IMR-90 (cell line): ENCODE measurements at regions not wholly inside any gene's neighbourhood (a gene's known extent, or its start where the extent isn't known, plus 50 kb on each side); places are given as distances from the start of the nearest gene placed in this dataset.

Source experiments
- ATAC-seq: fragments of 200-7000 bp; cut with Tn5 transposase; 2 replicates; pipeline ENCODE4 v1.9.1; 2020; ENCODE audit warnings: low read depth, mild to moderate bottlenecking, moderate library complexity
- BruUV-seq: library from RNA; stranded (reverse); fragments of 400-500 nt; replicated peaks from 2 replicates; lab custom pipeline; 2021; lab: Mats Ljungman, UMichigan
- CTCF ChIA-PET: fragments of 300-600 bp; formaldehyde crosslinking; extraction: SDS; loops from one replicate; lab custom pipeline; 2021; ENCODE audit warnings: antibody characterized with exemption; lab: Yijun Ruan, JAX
- POLR2A ChIA-PET: fragments of 300-600 bp; sonication (Branson Sonifier 250); formaldehyde crosslinking; loops from one replicate; lab custom pipeline; 2022; ENCODE audit warnings: antibody characterized with exemption; ENCODE audit not compliant: unreplicated experiment; lab: Charles Lee
- DNase-seq: peaks from one replicate; pipeline ENCODE4 v3.0.0; 2013
- H2AFZ ChIP-seq: replicated peaks from 2 replicates; pipeline ENCODE3; 2013; ENCODE audit warnings: low read length, mild to moderate bottlenecking; ENCODE audit not compliant: poor library complexity
- H2AK5ac ChIP-seq: 2 replicates; pipeline ENCODE4 v1.6.1; 2013; ENCODE audit warnings: low read depth, low read length, inconsistent platforms
- H2AK9ac ChIP-seq: replicated peaks from 2 replicates; pipeline ENCODE3; 2013; ENCODE audit warnings: mild to moderate bottlenecking, low read depth, low read length, moderate library complexity; ENCODE audit not compliant: poor library complexity
- H2BK120ac ChIP-seq: 2 replicates; pipeline ENCODE4 v1.6.1; 2013; ENCODE audit warnings: low read depth, low read length, inconsistent platforms
- H2BK15ac ChIP-seq: 3 replicates; pipeline ENCODE4 v1.6.1; 2013; ENCODE audit warnings: low read depth, low read length, inconsistent platforms
- H2BK20ac ChIP-seq: 2 replicates; pipeline ENCODE4 v1.6.1; 2013; ENCODE audit warnings: low read depth, mild to moderate bottlenecking, inconsistent platforms, low read length, moderate library complexity
- H2BK5ac ChIP-seq: 2 replicates; pipeline ENCODE4 v1.6.1; 2013; ENCODE audit warnings: mild to moderate bottlenecking, low read depth, low read length, inconsistent platforms; ENCODE audit not compliant: poor library complexity, severe bottlenecking
- H3K14ac ChIP-seq: replicated peaks from 2 replicates; pipeline ENCODE4 v1.6.1; 2013; ENCODE audit warnings: low read depth, low read length, inconsistent platforms
- H3K18ac ChIP-seq: 2 replicates; pipeline ENCODE4 v1.6.1; 2013; ENCODE audit warnings: low read depth, low read length, control low read depth
- H3K23ac ChIP-seq: 2 replicates; pipeline ENCODE4 v1.6.1; 2013; ENCODE audit warnings: low read depth, low read length, inconsistent platforms
- H3K27ac ChIP-seq: 2 replicates; pipeline ENCODE4 v1.5.1; 2013; ENCODE audit warnings: mild to moderate bottlenecking, control low read depth, low read length; ENCODE audit not compliant: insufficient read depth
- H3K27me3 ChIP-seq: 2 replicates; pipeline ENCODE4 v1.6.1; 2013; ENCODE audit warnings: low read length; ENCODE audit not compliant: control insufficient read depth, insufficient read depth
- H3K36me3 ChIP-seq: 2 replicates; pipeline ENCODE4 v1.6.1; 2013; ENCODE audit warnings: low read length, mixed read lengths; ENCODE audit not compliant: control insufficient read depth, insufficient read depth
- H3K4ac ChIP-seq: 2 replicates; pipeline ENCODE4 v1.6.1; 2013; ENCODE audit warnings: low read depth, low read length, inconsistent platforms
- H3K4me1 ChIP-seq: 2 replicates; pipeline ENCODE4 v1.6.1; 2013; ENCODE audit warnings: low read length, mixed read lengths; ENCODE audit not compliant: control insufficient read depth, insufficient read depth
- H3K4me2 ChIP-seq: 2 replicates; pipeline ENCODE4 v1.6.1; 2013; ENCODE audit warnings: low read depth, mild to moderate bottlenecking, control low read depth, low read length, moderate library complexity
- H3K4me3 ChIP-seq: 2 replicates; pipeline ENCODE4 v1.5.1; 2013; ENCODE audit warnings: low read depth, mild to moderate bottlenecking, control low read depth, low read length, moderate library complexity; ENCODE audit not compliant: insufficient read depth
- H3K56ac ChIP-seq: 2 replicates; pipeline ENCODE4 v1.6.1; 2013; ENCODE audit warnings: low read length, inconsistent platforms; ENCODE audit not compliant: insufficient read depth; ENCODE audit errors: extremely low read depth
- H3K79me1 ChIP-seq, 2 experiments: 2 replicates each; pipeline ENCODE4 v1.6.1; 2013; ENCODE audit warnings: low read length in 2 of 2, inconsistent platforms in 1 of 2, low read depth in 1 of 2
- H3K9ac ChIP-seq: 2 replicates; pipeline ENCODE4 v1.6.1; 2013; ENCODE audit warnings: low read depth, low read length, control low read depth
- H3K9me1 ChIP-seq: 2 replicates; pipeline ENCODE4 v1.6.1; 2013; ENCODE audit warnings: low read length, inconsistent platforms; ENCODE audit not compliant: insufficient read depth
- H3K9me3 ChIP-seq: 2 replicates; pipeline ENCODE4 v1.6.1; 2013; ENCODE audit warnings: low read length; ENCODE audit not compliant: control insufficient read depth, insufficient read depth
- H4K20me1 ChIP-seq: 2 replicates; pipeline ENCODE4 v1.6.1; 2013; ENCODE audit warnings: low read length, inconsistent platforms; ENCODE audit not compliant: insufficient read depth
- H4K5ac ChIP-seq: 2 replicates; pipeline ENCODE4 v1.6.1; 2013; ENCODE audit warnings: mild to moderate bottlenecking, low read depth, low read length, control low read depth
- H4K8ac ChIP-seq, 2 experiments: 2 replicates each; pipeline ENCODE4 v1.6.1; 2013; ENCODE audit warnings: low read depth in 2 of 2, low read length in 2 of 2, control low read depth in 1 of 2, inconsistent platforms in 1 of 2
- H4K91ac ChIP-seq: 2 replicates; pipeline ENCODE4 v1.6.1; 2013; ENCODE audit warnings: low read depth, low read length, inconsistent platforms; ENCODE audit not compliant: insufficient read depth
- BHLHE40 ChIP-seq: fragments of 150-350 bp; IDR thresholded peaks from 2 replicates; pipeline ENCODE4 v1.6.1; 2016; ENCODE audit warnings: mild to moderate bottlenecking, low read depth, low read length
- CEBPB ChIP-seq: IDR thresholded peaks from 2 replicates; pipeline ENCODE4 v1.6.1; 2012; ENCODE audit warnings: low read depth, low read length, improper control_type of control experiment
- CHD1 ChIP-seq: IDR thresholded peaks from 2 replicates; pipeline ENCODE4 v1.6.1; 2012; ENCODE audit warnings: low read depth, low read length, improper control_type of control experiment
- FOS ChIP-seq: fragments of 150-350 bp; IDR thresholded peaks from 2 replicates; pipeline ENCODE4 v1.6.1; 2016; ENCODE audit warnings: low read depth, low read length
- MAFK ChIP-seq: IDR thresholded peaks from 2 replicates; pipeline ENCODE4 v1.6.1; 2012; ENCODE audit warnings: low read depth, low read length, improper control_type of control experiment
- MAZ ChIP-seq: IDR thresholded peaks from 2 replicates; pipeline ENCODE4 v1.6.1; 2012; ENCODE audit warnings: low read depth, mild to moderate bottlenecking, low read length, improper control_type of control experiment, moderate library complexity, borderline replicate concordance
- MXI1 ChIP-seq: IDR thresholded peaks from 2 replicates; pipeline ENCODE4 v1.6.1; 2012; ENCODE audit warnings: low read depth, mild to moderate bottlenecking, low read length, moderate library complexity, borderline replicate concordance
- NFE2L2 ChIP-seq: fragments of 150-350 bp; IDR thresholded peaks from 2 replicates; pipeline ENCODE4 v1.6.1; 2016; ENCODE audit warnings: low read depth, mild to moderate bottlenecking, low read length
- POLR2A ChIP-seq: IDR thresholded peaks from 2 replicates; pipeline ENCODE4 v1.6.1; 2012; ENCODE audit warnings: mild to moderate bottlenecking, low read depth, low read length
- RAD21 ChIP-seq: IDR thresholded peaks from 2 replicates; pipeline ENCODE4 v1.6.1; 2012; ENCODE audit warnings: low read length, improper control_type of control experiment
- RCOR1 ChIP-seq: IDR thresholded peaks from 2 replicates; pipeline ENCODE4 v1.6.1; 2012; ENCODE audit warnings: mild to moderate bottlenecking, low read length, improper control_type of control experiment; ENCODE audit not compliant: insufficient replicate concordance
- RFX5 ChIP-seq: IDR thresholded peaks from 2 replicates; pipeline ENCODE4 v1.8.0; 2012; ENCODE audit warnings: low read depth, mild to moderate bottlenecking, low read length, moderate library complexity
- SMC3 ChIP-seq: fragments of 150-350 bp; IDR thresholded peaks from 2 replicates; pipeline ENCODE4 v1.6.1; 2016; ENCODE audit warnings: low read depth, mild to moderate bottlenecking, antibody characterized with exemption, low read length, moderate library complexity
- WGBS, 2 experiments: methylation state at CpG; one replicate each; pipeline versions ENCODE4 v1.1.5 to v1.1.7; 2013; ENCODE audit warnings: missing lambda C conversion rate in 2 of 2; ENCODE audit not compliant: insufficient read length in 1 of 2; ENCODE audit errors: extremely low coverage in 2 of 2; 5-methylcytosine and 5-hydroxymethylcytosine counted together
- dilution Hi-C: fragments of 300-500 bp; cut with HindIII; formaldehyde crosslinking; loops from one replicate; pipeline ENCODE4 v1.14.3; 2018; ENCODE audit warnings: low sequenced_read_pairs; ENCODE audit not compliant: unreplicated experiment
- in situ Hi-C: fragments of 300-500 bp; cut with MboI; formaldehyde crosslinking; loops from 3 replicates; pipeline ENCODE4 v1.14.3; 2019; ENCODE audit warnings: low sequenced_read_pairs, inconsistent platforms, mixed read lengths
- intact Hi-C: fragments of 100-400 bp; cut with micrococcal nuclease; formaldehyde crosslinking; loops from 2 replicates; pipeline ENCODE4 v1.10.0; 2022
- TF ChIP-seq, protein P1 (sequence below): conservative IDR thresholded peaks from 2 replicates; pipeline ENCODE4 v1.5.1; 2012; ENCODE audit warnings: mild to moderate bottlenecking, low read depth, low read length, improper control_type of control experiment
- TF ChIP-seq, protein P2 (sequence below): fragments of 150-350 bp; IDR thresholded peaks from 2 replicates; pipeline ENCODE4 v1.6.1; 2017; ENCODE audit warnings: mild to moderate bottlenecking, antibody characterized with exemption, low read length, low read depth
- TF ChIP-seq, protein P3 (sequence below): fragments of 150-350 bp; IDR thresholded peaks from 2 replicates; pipeline ENCODE4 v1.6.1; 2016; ENCODE audit warnings: low read depth, mild to moderate bottlenecking, low read length, moderate library complexity, borderline replicate concordance

DNA sequence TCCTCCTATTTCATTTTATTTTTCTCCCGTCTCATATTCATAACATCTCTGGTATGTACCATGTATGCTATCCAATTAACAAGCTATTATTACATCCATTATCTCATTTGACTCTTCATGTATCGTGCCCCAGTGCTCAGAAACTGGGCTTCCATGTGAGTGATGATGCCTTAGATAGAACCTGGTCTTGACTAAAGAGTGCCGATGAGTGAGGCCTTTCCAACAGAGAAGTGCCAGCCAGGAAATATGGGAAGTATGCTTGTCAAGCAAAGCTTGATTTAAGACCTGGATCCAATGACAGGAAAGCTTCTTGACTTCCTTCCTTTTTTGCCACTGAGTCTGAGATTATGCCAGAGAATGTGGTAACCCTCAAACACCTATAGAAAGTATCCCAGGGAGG, 371.7 kb upstream of the FGF13 start:
- H2BK5ac ChIP-seq: no peak overlapping the region
- H4K91ac ChIP-seq: no peak overlapping the region
- H2BK15ac ChIP-seq: no peak overlapping the region
- in situ Hi-C loops: no loop called here
- H3K23ac ChIP-seq: no peak overlapping the region
- POLR2A ChIA-PET: no interaction called here
- no peak overlapping the region for H3K14ac ChIP-seq
- no peak overlapping the region for H4K8ac ChIP-seq
- no peaks in the 10 kb centered on the region for H3K79me1 ChIP-seq
- H3K4me2 ChIP-seq: no peak overlapping the region
- H3K27ac ChIP-seq: no peak overlapping the region
- no peaks in the 10 kb centered on the region for H3K9me3 ChIP-seq
- no peak overlapping the region for H3K4ac ChIP-seq
- no peak overlapping the region for H3K18ac ChIP-seq
- H2BK120ac ChIP-seq: no peak overlapping the region
- no peak overlapping the region for H3K9ac ChIP-seq
- TF ChIP-seq FOS (no peak), RAD21 (no peak), RCOR1 (no peak), CEBPB (no peak), MAZ (no peak), NFE2L2 (no peak), SMC3 (no peak), CHD1 (no peak), MXI1 (no peak), MAFK (no peak), RFX5 (no peak), BHLHE40 (no peak), POLR2A (no peak)
- TF ChIP-seq, protein P1, sequence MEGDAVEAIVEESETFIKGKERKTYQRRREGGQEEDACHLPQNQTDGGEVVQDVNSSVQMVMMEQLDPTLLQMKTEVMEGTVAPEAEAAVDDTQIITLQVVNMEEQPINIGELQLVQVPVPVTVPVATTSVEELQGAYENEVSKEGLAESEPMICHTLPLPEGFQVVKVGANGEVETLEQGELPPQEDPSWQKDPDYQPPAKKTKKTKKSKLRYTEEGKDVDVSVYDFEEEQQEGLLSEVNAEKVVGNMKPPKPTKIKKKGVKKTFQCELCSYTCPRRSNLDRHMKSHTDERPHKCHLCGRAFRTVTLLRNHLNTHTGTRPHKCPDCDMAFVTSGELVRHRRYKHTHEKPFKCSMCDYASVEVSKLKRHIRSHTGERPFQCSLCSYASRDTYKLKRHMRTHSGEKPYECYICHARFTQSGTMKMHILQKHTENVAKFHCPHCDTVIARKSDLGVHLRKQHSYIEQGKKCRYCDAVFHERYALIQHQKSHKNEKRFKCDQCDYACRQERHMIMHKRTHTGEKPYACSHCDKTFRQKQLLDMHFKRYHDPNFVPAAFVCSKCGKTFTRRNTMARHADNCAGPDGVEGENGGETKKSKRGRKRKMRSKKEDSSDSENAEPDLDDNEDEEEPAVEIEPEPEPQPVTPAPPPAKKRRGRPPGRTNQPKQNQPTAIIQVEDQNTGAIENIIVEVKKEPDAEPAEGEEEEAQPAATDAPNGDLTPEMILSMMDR: no peak
- TF ChIP-seq, protein P2, sequence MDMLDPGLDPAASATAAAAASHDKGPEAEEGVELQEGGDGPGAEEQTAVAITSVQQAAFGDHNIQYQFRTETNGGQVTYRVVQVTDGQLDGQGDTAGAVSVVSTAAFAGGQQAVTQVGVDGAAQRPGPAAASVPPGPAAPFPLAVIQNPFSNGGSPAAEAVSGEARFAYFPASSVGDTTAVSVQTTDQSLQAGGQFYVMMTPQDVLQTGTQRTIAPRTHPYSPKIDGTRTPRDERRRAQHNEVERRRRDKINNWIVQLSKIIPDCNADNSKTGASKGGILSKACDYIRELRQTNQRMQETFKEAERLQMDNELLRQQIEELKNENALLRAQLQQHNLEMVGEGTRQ: no peak
- TF ChIP-seq, protein P3, sequence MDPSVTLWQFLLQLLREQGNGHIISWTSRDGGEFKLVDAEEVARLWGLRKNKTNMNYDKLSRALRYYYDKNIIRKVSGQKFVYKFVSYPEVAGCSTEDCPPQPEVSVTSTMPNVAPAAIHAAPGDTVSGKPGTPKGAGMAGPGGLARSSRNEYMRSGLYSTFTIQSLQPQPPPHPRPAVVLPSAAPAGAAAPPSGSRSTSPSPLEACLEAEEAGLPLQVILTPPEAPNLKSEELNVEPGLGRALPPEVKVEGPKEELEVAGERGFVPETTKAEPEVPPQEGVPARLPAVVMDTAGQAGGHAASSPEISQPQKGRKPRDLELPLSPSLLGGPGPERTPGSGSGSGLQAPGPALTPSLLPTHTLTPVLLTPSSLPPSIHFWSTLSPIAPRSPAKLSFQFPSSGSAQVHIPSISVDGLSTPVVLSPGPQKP: no peak
- H4K20me1 ChIP-seq: no peaks in the 10 kb centered on the region
- DNase-seq: no peak
- intact Hi-C loops: no loop called here
- H3K4me3 ChIP-seq: no peak overlapping the region
- no peak overlapping the region for H2AK5ac ChIP-seq
- H3K4me1 ChIP-seq: no peaks in the 10 kb centered on the region
- CTCF ChIA-PET: interaction anchor here (0.6 kb wide), 1 partner anchor 9 kb away, joined by 3 read pairs; no protein-coding TSS in a partner anchor
- H2AK9ac ChIP-seq: no peak overlapping the region
- H3K27me3 ChIP-seq: no peaks in the 10 kb centered on the region
- H3K56ac ChIP-seq: no peak overlapping the region
- ATAC-seq: no peak
- dilution Hi-C loops: no loop called here
- no peak overlapping the region for H2BK20ac ChIP-seq
- WGBS, 2 experiments: 100% methylated on average over 1 of the region's 3 CpGs; no CpG with 5 or more reads in 1 of the 2 experiments
- no peaks in the 10 kb centered on the region for H3K36me3 ChIP-seq
- no peak overlapping the region for H4K5ac ChIP-seq
- BruUV-seq: no TSS peak
- no peak overlapping the region for H2AFZ ChIP-seq
- H3K9me1 ChIP-seq: no peaks in the 10 kb centered on the region
